Fibroblast of mammary gland (primary cell): ENCODE measurements at regions not wholly inside any gene's neighbourhood (a gene's known extent, or its start where the extent isn't known, plus 50 kb on each side); places are given as distances from the start of the nearest gene placed in this dataset.
"Not testable (repeated sequence)": the region's sequence is repeated elsewhere in the genome, so short reads cannot be mapped to it uniquely, and the experiment has no call there.

ENCODE experiments used
- DNase-seq: peaks from one replicate; pipeline ENCODE4 v3.0.0-alpha.2; 2010; ENCODE audit warnings: low read depth
- H3K4me3 ChIP-seq: 2 replicates; pipeline ENCODE4 v1.5.1; 2011; ENCODE audit warnings: low read depth, mild to moderate bottlenecking, low read length, moderate library complexity; ENCODE audit not compliant: control insufficient read depth
- CTCF ChIP-seq: conservative IDR thresholded peaks from 2 replicates; pipeline ENCODE4 v1.5.1; 2011; ENCODE audit warnings: low read depth, low read length, inconsistent platforms; ENCODE audit not compliant: control insufficient read depth, insufficient read depth

- H3K4me3 ChIP-seq: no peak overlapping the region
- TF ChIP-seq CTCF: no peak
Measured at GRCh38 chr10:117492504-117492903, 50.0 kb upstream of the EMX2 start.

GRCh38 chr10:117488004-117488403 lies 54.5 kb upstream of the EMX2 start:
- no peak for TF ChIP-seq CTCF
- DNase-seq: no peak

More at GRCh38 chr10:117492504-117492903, 50.0 kb upstream of the EMX2 start:
- no peak for DNase-seq

GRCh38 chr10:117486606-117487005 lies 55.9 kb upstream of the EMX2 start:
- no peak for DNase-seq
- H3K4me3 ChIP-seq: no peak overlapping the region
- TF ChIP-seq CTCF: no peak

More at GRCh38 chr10:117488004-117488403, 54.5 kb upstream of the EMX2 start:
- no peak overlapping the region for H3K4me3 ChIP-seq

- no peak for TF ChIP-seq CTCF
- H3K4me3 ChIP-seq: no peak overlapping the region
- no peak for DNase-seq
Measured at GRCh38 chr10:117483056-117483590, 59.4 kb upstream of the EMX2 start.

GRCh38 chr10:117481011-117481410 lies 61.5 kb upstream of the EMX2 start:
- not testable (repeated sequence) for DNase-seq, H3K4me3 ChIP-seq

- no peak overlapping the region for H3K4me3 ChIP-seq
- no peak for DNase-seq
- no peak for TF ChIP-seq CTCF
Measured at GRCh38 chr10:117480097-117480496, 62.4 kb upstream of the EMX2 start.

GRCh38 chr10:117477961-117478670 lies 64.4 kb upstream of the EMX2 start:
- peak; percentile 86 for DNase-seq
- no peak overlapping the region for H3K4me3 ChIP-seq
- peak; percentile 33 for TF ChIP-seq CTCF
